ENCODE measurements at regions not wholly inside any gene's neighbourhood (a gene's known extent, or its start where the extent isn't known, plus 50 kb on each side); places are given as distances from the start of the nearest gene placed in this dataset.

DNA sequence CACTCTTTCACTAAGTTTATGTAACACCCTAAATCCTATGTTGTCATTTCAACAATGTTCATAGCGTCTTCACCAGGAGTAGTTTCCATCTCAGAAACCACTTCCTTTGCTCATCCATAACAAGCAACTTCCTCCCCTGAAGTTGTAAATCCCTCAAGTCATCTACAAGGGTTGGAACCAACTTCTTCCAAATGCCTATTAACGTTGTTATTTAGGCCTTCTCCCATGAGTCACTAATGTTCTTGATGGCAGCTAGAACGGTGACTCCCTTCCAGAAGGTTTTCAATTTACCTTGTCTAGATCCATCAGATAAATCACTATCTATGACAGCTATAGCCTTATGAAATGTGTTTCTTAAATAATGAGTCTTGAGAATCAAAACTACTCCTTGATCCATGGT is 73.3 kb upstream of the TARS1 start:
- H2AK5ac ChIP-seq (ENCODE audit: low read length), result no peak overlapping the region
- H3K14ac ChIP-seq (ENCODE audit: low read length), result no peak overlapping the region
- no peak for DNase-seq
- no peaks in the 10 kb centered on the region for H3K36me3 ChIP-seq (ENCODE audit: control insufficient read depth in 1 of 2, insufficient read depth in 2 of 2, low read length in 2 of 2)
- no peaks in the 10 kb centered on the region for H3K9me3 ChIP-seq (ENCODE audit: insufficient read depth, low read depth, low read length)
- no peaks in the 10 kb centered on the region for H3K79me2 ChIP-seq (ENCODE audit: control insufficient read depth, insufficient read depth, low read length, poor library complexity)
- no peak overlapping the region for H2AFZ ChIP-seq (ENCODE audit: insufficient read depth, low read length, poor library complexity)
- no peak overlapping the region for H3K4me2 ChIP-seq (ENCODE audit: low read length)
- H2BK5ac ChIP-seq (ENCODE audit: low read depth, low read length, poor library complexity), result no peak overlapping the region
- H3K4ac ChIP-seq (ENCODE audit: low read depth, low read length), result no peak overlapping the region
- H2BK12ac ChIP-seq (ENCODE audit: low read length), result no peak overlapping the region
- no peak overlapping the region for H4K91ac ChIP-seq (ENCODE audit: low read depth, low read length)
- H4K8ac ChIP-seq (ENCODE audit: low read depth, low read length), result no peak overlapping the region
- no peak overlapping the region for H3K27ac ChIP-seq (ENCODE audit: low read depth, low read length)
- no peak overlapping the region for H4K12ac ChIP-seq (ENCODE audit: low read depth, low read length)
- H3K27me3 ChIP-seq (ENCODE audit: insufficient read depth, low read length), result no peaks in the 10 kb centered on the region
- no peak overlapping the region for H3K4me3 ChIP-seq (ENCODE audit: low read depth, low read length)
- H2BK120ac ChIP-seq (ENCODE audit: insufficient read depth, low read length, poor library complexity), result no peak overlapping the region
- no peak overlapping the region for H3K18ac ChIP-seq (ENCODE audit: low read length)
- H3K79me1 ChIP-seq (ENCODE audit: low read length), result peaks cover 10% of the 10 kb centered on the region
- no CpG with 5 or more reads among the region's 3 CpGs for WGBS (ENCODE audit: extremely low coverage, insufficient coverage, insufficient read length)
- H3K23ac ChIP-seq (ENCODE audit: low read length), result no peak overlapping the region
- H3K4me1 ChIP-seq (ENCODE audit: control insufficient read depth in 1 of 2, insufficient read depth in 2 of 2, low read length in 2 of 2), result peaks cover 2 to 8% of the 10 kb centered on the region in 2 experiments
- no peak overlapping the region for H3K9ac ChIP-seq (ENCODE audit: low read length)

DNA sequence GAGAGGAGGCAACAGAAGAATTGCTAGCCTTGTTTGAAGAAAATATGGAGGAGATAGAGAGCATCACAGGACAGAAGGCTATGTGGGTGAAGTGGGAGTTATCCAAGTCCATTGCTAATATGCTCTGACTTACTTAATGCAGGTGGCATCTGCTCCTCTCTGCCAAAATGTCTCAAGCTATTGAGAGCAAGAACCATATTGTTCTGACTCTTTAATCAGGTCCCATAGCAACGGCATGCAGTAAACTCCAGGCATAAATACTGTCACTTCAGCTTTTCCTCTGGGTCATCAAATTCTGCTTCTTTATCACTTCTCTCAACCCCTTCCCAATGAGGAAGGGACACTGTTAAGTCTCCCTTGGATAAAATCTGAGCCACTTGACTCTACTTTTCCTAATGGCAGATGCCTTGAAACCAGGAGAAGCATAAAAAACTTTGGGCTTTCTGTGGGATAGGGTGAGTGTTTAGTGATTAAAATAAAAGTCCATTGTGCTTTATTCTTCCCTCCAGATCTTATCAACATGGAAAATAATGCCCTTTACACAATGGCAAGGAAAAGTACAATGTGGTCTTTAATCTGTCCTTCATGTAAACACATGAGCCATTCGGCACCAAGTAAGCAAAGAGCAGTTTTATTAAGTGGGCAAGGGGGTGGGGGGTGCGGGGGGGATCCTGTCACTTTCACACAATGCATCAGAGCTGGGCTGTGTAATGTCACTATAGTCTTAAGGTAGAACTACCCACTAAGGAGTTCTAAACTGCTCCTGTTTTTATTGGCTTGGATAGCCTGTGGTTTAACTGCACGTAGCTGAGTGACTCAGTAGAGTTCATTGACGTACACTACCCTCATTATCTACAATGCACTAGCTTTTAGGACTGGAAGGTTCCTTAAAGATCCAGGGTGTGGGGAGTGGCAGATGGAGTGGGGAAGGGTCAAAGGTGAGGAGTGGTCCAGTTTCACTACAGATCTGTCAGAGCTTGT is 71.0 kb upstream of the TARS1 start:
- Histone ChIP-seq H2BK120ac (ENCODE audit: insufficient read depth, low read length, poor library complexity) (no peak overlapping the region), H4K8ac (ENCODE audit: low read depth, low read length) (no peak overlapping the region), H2AFZ (ENCODE audit: insufficient read depth, low read length, poor library complexity) (no peak overlapping the region), H2BK12ac (ENCODE audit: low read length) (no peak overlapping the region), H3K27ac (ENCODE audit: low read depth, low read length) (no peak overlapping the region), H3K4me3 (ENCODE audit: low read depth, low read length) (no peak overlapping the region), H3K9ac (ENCODE audit: low read length) (no peak overlapping the region), H3K18ac (ENCODE audit: low read length) (no peak overlapping the region), H3K27me3 (ENCODE audit: insufficient read depth, low read length) (no peaks in the 10 kb centered on the region), H3K14ac (ENCODE audit: low read length) (no peak overlapping the region), H3K79me2 (ENCODE audit: control insufficient read depth, insufficient read depth, low read length, poor library complexity) (no peaks in the 10 kb centered on the region), H3K4ac (ENCODE audit: low read depth, low read length) (no peak overlapping the region), H4K12ac (ENCODE audit: low read depth, low read length) (no peak overlapping the region), H2BK5ac (ENCODE audit: low read depth, low read length, poor library complexity) (no peak overlapping the region), H3K36me3 (ENCODE audit: control insufficient read depth in 1 of 2, insufficient read depth in 2 of 2, low read length in 2 of 2) (no peaks in the 10 kb centered on the region), H3K4me1 (ENCODE audit: control insufficient read depth in 1 of 2, insufficient read depth in 2 of 2, low read length in 2 of 2) (peaks cover 0 to 3% of the 10 kb centered on the region in 2 experiments), H3K9me3 (ENCODE audit: insufficient read depth, low read depth, low read length) (no peaks in the 10 kb centered on the region), H2AK5ac (ENCODE audit: low read length) (no peak overlapping the region), H3K4me2 (ENCODE audit: low read length) (no peak overlapping the region), H3K79me1 (ENCODE audit: low read length) (peaks cover 2% of the 10 kb centered on the region), H3K23ac (ENCODE audit: low read length) (no peak overlapping the region), H4K91ac (ENCODE audit: low read depth, low read length) (no peak overlapping the region)
- WGBS (ENCODE audit: extremely low coverage, insufficient coverage, insufficient read length), result no CpG with 5 or more reads among the region's 5 CpGs
- no peak for DNase-seq

DNA sequence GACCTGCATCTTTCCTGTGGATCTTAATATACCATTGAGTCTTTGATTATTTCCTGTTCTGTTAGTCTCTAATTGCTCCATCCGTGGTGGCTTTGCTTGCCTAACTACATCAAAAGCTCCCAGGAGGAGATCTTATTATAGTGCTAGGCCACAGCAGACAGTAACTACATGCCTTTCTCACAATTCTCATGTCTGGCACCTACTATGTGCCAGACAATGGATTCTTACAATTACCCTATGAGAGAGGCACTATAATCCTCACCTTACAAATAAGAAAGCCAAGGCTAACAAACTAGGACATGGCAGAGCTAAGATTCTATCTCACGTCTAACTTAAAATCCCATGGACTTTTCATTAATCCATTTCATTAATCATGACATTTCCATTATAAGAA is 70.3 kb upstream of the TARS1 start:
- no CpG with 5 or more reads among the region's 2 CpGs for WGBS (ENCODE audit: extremely low coverage, insufficient coverage, insufficient read length)
- DNase-seq, result no peak
- H3K27ac ChIP-seq (ENCODE audit: low read depth, low read length), result no peak overlapping the region
- no peak overlapping the region for H4K91ac ChIP-seq (ENCODE audit: low read depth, low read length)
- no peak overlapping the region for H3K18ac ChIP-seq (ENCODE audit: low read length)
- peaks cover 0 to 3% of the 10 kb centered on the region in 2 experiments for H3K4me1 ChIP-seq (ENCODE audit: control insufficient read depth in 1 of 2, insufficient read depth in 2 of 2, low read length in 2 of 2)
- no peak overlapping the region for H3K23ac ChIP-seq (ENCODE audit: low read length)
- no peak overlapping the region for H4K12ac ChIP-seq (ENCODE audit: low read depth, low read length)
- no peaks in the 10 kb centered on the region for H3K27me3 ChIP-seq (ENCODE audit: insufficient read depth, low read length)
- H3K79me1 ChIP-seq (ENCODE audit: low read length), result peaks cover 2% of the 10 kb centered on the region
- H3K4me2 ChIP-seq (ENCODE audit: low read length), result no peak overlapping the region
- no peak overlapping the region for H3K4ac ChIP-seq (ENCODE audit: low read depth, low read length)
- no peak overlapping the region for H3K14ac ChIP-seq (ENCODE audit: low read length)
- no peak overlapping the region for H2BK12ac ChIP-seq (ENCODE audit: low read length)
- H3K9ac ChIP-seq (ENCODE audit: low read length), result no peak overlapping the region
- no peak overlapping the region for H3K4me3 ChIP-seq (ENCODE audit: low read depth, low read length)
- H2BK120ac ChIP-seq (ENCODE audit: insufficient read depth, low read length, poor library complexity), result no peak overlapping the region
- no peaks in the 10 kb centered on the region for H3K79me2 ChIP-seq (ENCODE audit: control insufficient read depth, insufficient read depth, low read length, poor library complexity)
- no peaks in the 10 kb centered on the region for H3K36me3 ChIP-seq (ENCODE audit: control insufficient read depth in 1 of 2, insufficient read depth in 2 of 2, low read length in 2 of 2)
- no peak overlapping the region for H2AK5ac ChIP-seq (ENCODE audit: low read length)
- H3K9me3 ChIP-seq (ENCODE audit: insufficient read depth, low read depth, low read length), result no peaks in the 10 kb centered on the region
- no peak overlapping the region for H2AFZ ChIP-seq (ENCODE audit: insufficient read depth, low read length, poor library complexity)
- H4K8ac ChIP-seq (ENCODE audit: low read depth, low read length), result no peak overlapping the region
- H2BK5ac ChIP-seq (ENCODE audit: low read depth, low read length, poor library complexity), result no peak overlapping the region

DNA sequence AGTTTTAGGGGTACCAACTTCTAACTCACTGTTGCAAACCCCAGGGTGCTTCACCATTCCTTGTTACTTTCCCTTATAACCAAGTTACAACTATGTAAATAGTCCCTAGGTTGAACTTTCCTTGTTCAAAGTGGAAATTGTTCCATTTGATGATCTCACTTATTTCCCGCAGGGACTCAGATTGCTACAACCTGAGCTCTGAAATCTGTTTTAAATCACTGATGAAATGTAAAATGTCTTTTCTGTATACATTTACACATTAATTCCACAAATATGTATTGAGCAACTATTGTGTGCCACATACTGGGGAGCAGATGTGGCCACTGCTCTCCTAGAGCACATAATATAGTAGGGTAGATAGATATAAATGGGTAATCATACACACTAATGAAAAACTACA is 69.1 kb upstream of the TARS1 start:
- H3K9me3 ChIP-seq (ENCODE audit: insufficient read depth, low read depth, low read length), result no peaks in the 10 kb centered on the region
- H3K79me2 ChIP-seq (ENCODE audit: control insufficient read depth, insufficient read depth, low read length, poor library complexity), result no peaks in the 10 kb centered on the region
- H3K4me2 ChIP-seq (ENCODE audit: low read length), result no peak overlapping the region
- H3K79me1 ChIP-seq (ENCODE audit: low read length), result peaks cover 2% of the 10 kb centered on the region
- H2BK120ac ChIP-seq (ENCODE audit: insufficient read depth, low read length, poor library complexity), result no peak overlapping the region
- H4K12ac ChIP-seq (ENCODE audit: low read depth, low read length), result no peak overlapping the region
- H3K27ac ChIP-seq (ENCODE audit: low read depth, low read length), result no peak overlapping the region
- WGBS (ENCODE audit: extremely low coverage, insufficient coverage, insufficient read length), result no CpG with 5 or more reads among the region's 1 CpG
- H3K18ac ChIP-seq (ENCODE audit: low read length), result no peak overlapping the region
- H3K4me3 ChIP-seq (ENCODE audit: low read depth, low read length), result no peak overlapping the region
- H3K27me3 ChIP-seq (ENCODE audit: insufficient read depth, low read length), result no peaks in the 10 kb centered on the region
- no peak overlapping the region for H3K9ac ChIP-seq (ENCODE audit: low read length)
- no peak overlapping the region for H2AFZ ChIP-seq (ENCODE audit: insufficient read depth, low read length, poor library complexity)
- H2AK5ac ChIP-seq (ENCODE audit: low read length), result no peak overlapping the region
- DNase-seq, result no peak
- no peak overlapping the region for H2BK5ac ChIP-seq (ENCODE audit: low read depth, low read length, poor library complexity)
- no peak overlapping the region for H4K8ac ChIP-seq (ENCODE audit: low read depth, low read length)
- peaks cover 0 to 3% of the 10 kb centered on the region in 2 experiments for H3K4me1 ChIP-seq (ENCODE audit: control insufficient read depth in 1 of 2, insufficient read depth in 2 of 2, low read length in 2 of 2)
- no peak overlapping the region for H3K14ac ChIP-seq (ENCODE audit: low read length)
- H3K23ac ChIP-seq (ENCODE audit: low read length), result no peak overlapping the region
- no peak overlapping the region for H4K91ac ChIP-seq (ENCODE audit: low read depth, low read length)
- no peak overlapping the region for H2BK12ac ChIP-seq (ENCODE audit: low read length)
- no peak overlapping the region for H3K4ac ChIP-seq (ENCODE audit: low read depth, low read length)
- no peaks in the 10 kb centered on the region for H3K36me3 ChIP-seq (ENCODE audit: control insufficient read depth in 1 of 2, insufficient read depth in 2 of 2, low read length in 2 of 2)
